Smooth muscle cell (in vitro differentiated cells): ENCODE measurements at regions not wholly inside any gene's neighbourhood (a gene's known extent, or its start where the extent isn't known, plus 50 kb on each side); places are given as distances from the start of the nearest gene placed in this dataset.

ENCODE experiments used
- DNase-seq: peaks from one replicate; lab custom pipeline; 2025; ENCODE audit not compliant: unreplicated experiment; lab: John Stamatoyannopoulos, UW
- H2AFZ ChIP-seq: fragments of 200-600 bp; sonication (generic); 2 replicates; pipeline ENCODE4 v1.6.0; 2016; ENCODE audit warnings: antibody characterized with exemption, low read depth, mild to moderate bottlenecking
- H3F3A ChIP-seq: fragments of 200-600 bp; sonication (generic); 2 replicates; pipeline ENCODE4 v1.6.0; 2017; ENCODE audit warnings: antibody characterized with exemption, low read depth
- H3K27ac ChIP-seq: fragments of 200-600 bp; sonication (generic); 2 replicates; pipeline ENCODE4 v1.5.1; 2016; ENCODE audit warnings: low read depth, mild to moderate bottlenecking
- H3K27me3 ChIP-seq: fragments of 200-600 bp; sonication (generic); 2 replicates; pipeline ENCODE4 v1.6.1; 2016; ENCODE audit warnings: low read depth, mild to moderate bottlenecking
- H3K36me3 ChIP-seq: fragments of 200-600 bp; sonication (generic); 2 replicates; pipeline ENCODE4 v1.5.1; 2016; ENCODE audit warnings: low read depth
- H3K4me1 ChIP-seq: fragments of 200-600 bp; sonication (generic); 2 replicates; pipeline ENCODE4 v1.5.1; 2016; ENCODE audit warnings: low read depth
- H3K4me2 ChIP-seq: fragments of 200-600 bp; sonication (generic); 2 replicates; pipeline ENCODE4 v1.6.0; 2016; ENCODE audit warnings: mild to moderate bottlenecking
- H3K4me3 ChIP-seq: fragments of 200-600 bp; sonication (generic); 2 replicates; pipeline ENCODE4 v1.5.1; 2016; ENCODE audit warnings: mild to moderate bottlenecking
- H3K79me2 ChIP-seq: fragments of 200-600 bp; sonication (generic); 2 replicates; pipeline ENCODE4 v1.6.0; 2016; ENCODE audit warnings: low read depth, mild to moderate bottlenecking
- H3K9ac ChIP-seq: fragments of 200-600 bp; sonication (generic); 2 replicates; pipeline ENCODE4 v1.6.0; 2016; ENCODE audit warnings: low read depth
- H3K9me3 ChIP-seq: fragments of 200-600 bp; sonication (generic); replicated peaks from 2 replicates; pipeline ENCODE4 v1.5.1; 2016; ENCODE audit warnings: low read depth
- H4K20me1 ChIP-seq: fragments of 200-600 bp; sonication (generic); 2 replicates; pipeline ENCODE4 v1.6.0; 2016; ENCODE audit warnings: low read depth
- CTCF ChIP-seq: fragments of 200-600 bp; sonication (generic); IDR thresholded peaks from 2 replicates; pipeline ENCODE4 v1.5.1; 2017; ENCODE audit warnings: borderline replicate concordance, mild to moderate bottlenecking, antibody characterized with exemption; ENCODE audit not compliant: insufficient read depth, poor library complexity, severe bottlenecking
- WGBS: methylation state at CpG from one replicate; pipeline ENCODE4 v1.1.7; 2016; ENCODE audit warnings: low lambda C conversion rate; 5-methylcytosine and 5-hydroxymethylcytosine counted together

DNA sequence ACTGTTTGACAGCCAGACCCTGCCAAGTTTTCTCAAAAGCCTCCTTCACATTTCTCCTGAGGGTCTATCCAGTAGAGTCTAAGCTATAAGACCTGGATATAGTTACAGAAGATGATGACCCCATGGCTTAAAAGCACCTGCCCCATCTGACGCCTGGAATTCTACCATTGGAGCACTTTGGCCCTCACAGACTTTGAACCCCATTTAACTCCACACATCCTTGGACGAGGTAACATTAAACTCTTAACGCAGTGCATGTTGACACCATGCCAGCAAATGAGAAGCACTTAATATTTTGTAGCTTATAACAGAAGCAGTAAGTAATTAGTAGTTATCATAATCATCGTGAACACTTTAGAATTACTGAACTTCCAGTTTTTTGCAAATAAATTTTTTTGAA, 61.9 kb upstream of the SMNDC1 start:
- Histone ChIP-seq H3K79me2 (no peaks in the 10 kb centered on the region), H3K4me1 (no peaks in the 10 kb centered on the region), H3K4me2 (no peak overlapping the region), H3K9me3 (no peaks in the 10 kb centered on the region), H3K36me3 (no peaks in the 10 kb centered on the region), H2AFZ (no peak overlapping the region), H3K27me3 (no peaks in the 10 kb centered on the region), H3K27ac (no peak overlapping the region), H3K4me3 (no peak overlapping the region), H3F3A (no peaks in the 10 kb centered on the region), H4K20me1 (no peaks in the 10 kb centered on the region), H3K9ac (no peak overlapping the region)
- no peak for DNase-seq
- 89% methylated on average over 4 of the region's 4 CpGs for WGBS
- no peak for TF ChIP-seq CTCF

DNA sequence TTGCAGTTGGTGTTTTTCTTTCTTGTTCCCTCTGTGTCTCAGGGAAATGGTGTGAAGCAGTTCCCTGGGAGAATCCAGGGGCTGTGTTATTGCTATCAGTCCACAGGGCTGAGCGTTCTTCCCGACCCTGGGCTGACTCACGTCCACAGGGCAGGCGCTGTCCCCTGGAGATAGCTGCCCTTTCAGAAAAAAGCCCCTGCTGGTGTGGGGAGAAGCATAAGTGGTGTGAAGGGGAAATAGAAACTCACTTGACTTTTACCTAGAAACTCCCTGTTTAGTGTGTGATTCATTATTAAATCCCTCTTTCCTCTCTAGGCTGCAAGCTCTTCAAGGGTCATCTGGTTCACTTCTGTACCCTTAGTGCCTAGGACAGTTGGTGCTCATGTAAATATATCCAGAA, 63.3 kb upstream of the SMNDC1 start:
- Histone ChIP-seq H3K9me3 (no peaks in the 10 kb centered on the region), H3K9ac (no peak overlapping the region), H3K27me3 (no peaks in the 10 kb centered on the region), H2AFZ (no peak overlapping the region), H3K4me3 (no peak overlapping the region), H3K36me3 (no peaks in the 10 kb centered on the region), H3K4me2 (no peak overlapping the region), H3F3A (no peaks in the 10 kb centered on the region), H3K4me1 (no peaks in the 10 kb centered on the region), H3K27ac (no peak overlapping the region), H4K20me1 (no peaks in the 10 kb centered on the region), H3K79me2 (no peaks in the 10 kb centered on the region)
- no peak for DNase-seq
- TF ChIP-seq CTCF, result no peak
- 28% methylated on average over 4 of the region's 4 CpGs for WGBS

DNA sequence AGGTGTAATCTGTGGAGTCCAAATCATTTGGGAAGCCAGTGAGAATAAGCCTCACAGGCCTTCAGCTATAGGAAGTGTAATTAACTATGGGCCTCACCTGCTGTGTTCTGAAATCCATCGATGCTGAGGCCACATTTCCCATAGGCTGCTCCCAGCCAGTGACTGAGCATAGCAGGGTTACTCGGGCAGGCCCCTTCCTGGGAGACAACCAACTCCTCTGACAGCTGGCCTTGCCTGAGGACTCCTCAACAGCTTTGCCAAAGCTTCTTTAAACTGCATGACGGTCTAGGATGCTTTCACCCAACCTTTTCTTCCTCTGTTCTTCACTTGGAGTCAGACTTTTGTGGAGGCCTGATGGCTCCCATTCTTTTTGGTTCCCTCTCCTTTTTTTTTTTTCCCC, 63.8 kb upstream of the SMNDC1 start:
- 57% methylated on average over 3 of the region's 3 CpGs for WGBS
- no peak overlapping the region for H3K27ac ChIP-seq

More for the DNA sequence above, 63.8 kb upstream of the SMNDC1 start:
- DNase-seq, result no peak
- TF ChIP-seq CTCF, result no peak
- no peak overlapping the region for H3K9ac ChIP-seq
- no peak overlapping the region for H3K4me2 ChIP-seq
- H3K27me3 ChIP-seq, result no peaks in the 10 kb centered on the region
- no peaks in the 10 kb centered on the region for H3K4me1 ChIP-seq
- H3K36me3 ChIP-seq, result no peaks in the 10 kb centered on the region
- H2AFZ ChIP-seq, result no peak overlapping the region
- H3K79me2 ChIP-seq, result no peaks in the 10 kb centered on the region
- H3F3A ChIP-seq, result no peaks in the 10 kb centered on the region
- no peaks in the 10 kb centered on the region for H3K9me3 ChIP-seq
- H4K20me1 ChIP-seq, result no peaks in the 10 kb centered on the region
- no peak overlapping the region for H3K4me3 ChIP-seq
